ENCODE measurements at regions not wholly inside any gene's neighbourhood (a gene's known extent, or its start where the extent isn't known, plus 50 kb on each side); places are given as distances from the start of the nearest gene placed in this dataset.

DNA sequence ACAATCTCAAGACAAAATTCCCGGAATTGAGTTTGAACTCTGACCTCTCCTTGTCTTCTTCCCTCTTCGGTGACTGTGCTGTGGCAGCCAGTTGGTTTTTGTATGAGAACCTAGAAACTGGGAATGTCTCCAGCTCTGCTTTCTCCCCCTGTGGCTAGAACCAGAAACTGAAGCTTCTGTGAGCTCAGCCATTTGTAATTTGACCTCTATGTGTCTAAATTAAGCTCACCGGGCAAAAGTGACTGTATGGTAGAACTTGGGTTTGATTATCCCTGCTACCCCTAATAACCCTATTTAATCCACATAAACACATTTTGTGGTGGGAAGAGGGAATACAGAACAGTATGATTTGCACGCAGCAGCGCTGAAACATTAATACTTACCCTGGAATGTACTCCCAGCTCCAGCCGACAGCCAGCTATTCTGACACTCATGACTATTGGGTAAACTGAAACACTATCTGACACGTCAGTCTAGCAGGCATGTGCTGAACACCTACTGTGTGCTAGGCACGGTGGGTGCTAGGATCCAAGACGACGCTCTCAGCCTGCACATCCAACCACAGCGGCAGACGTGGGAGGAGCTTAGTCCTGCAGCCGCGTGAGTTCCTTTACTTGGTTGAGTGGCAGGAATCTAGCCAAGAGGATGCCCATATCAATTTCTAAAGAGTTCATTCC lies 324.8 kb downstream of the SFMBT2 start:
- no peak overlapping the region for H3K4me2 ChIP-seq (ENCODE audit: insufficient read depth, low read length, poor library complexity, severe bottlenecking)
- no peak overlapping the region for H2BK12ac ChIP-seq (ENCODE audit: low read length)
- no peak overlapping the region for H2AK5ac ChIP-seq (ENCODE audit: low read depth, low read length)
- H3K27me3 ChIP-seq (ENCODE audit: control insufficient read depth in 3 of 3, insufficient read depth in 3 of 3, low read depth in 1 of 3, low read length in 3 of 3): no peaks in the 10 kb centered on the region
- peak overlapping the region; percentile 56 for H3K18ac ChIP-seq (ENCODE audit: low read length)
- H4K91ac ChIP-seq (ENCODE audit: low read depth, low read length, poor library complexity): no peak overlapping the region
- no peak overlapping the region for H2BK120ac ChIP-seq (ENCODE audit: low read depth, low read length)
- H2BK15ac ChIP-seq (ENCODE audit: low read length): no peak overlapping the region
- H2AFZ ChIP-seq (ENCODE audit: low read length): peak overlapping the region; percentile 76
- no peak overlapping the region for H2BK5ac ChIP-seq (ENCODE audit: low read length)
- H3K9me3 ChIP-seq (replicated peaks in 1 of 2; ENCODE audit: control insufficient read depth in 2 of 2, insufficient read depth in 1 of 2, low read depth in 1 of 2, low read length in 2 of 2): no peaks in the 10 kb centered on the region
- no peak overlapping the region for H3K27ac ChIP-seq (replicated peaks; ENCODE audit: low read length)
- no peaks in the 10 kb centered on the region for H3K79me1 ChIP-seq (ENCODE audit: low read depth, low read length)
- H3K4me3 ChIP-seq (ENCODE audit: low read length in 2 of 2): peak overlapping the region in 1 of 2 donors; percentile 39
- H3K4ac ChIP-seq (ENCODE audit: low read length): no peak overlapping the region
- H3K4me1 ChIP-seq (ENCODE audit: control insufficient read depth in 2 of 2, insufficient read depth in 1 of 2, low read depth in 1 of 2, low read length in 2 of 2): peaks cover 19 to 22% of the 10 kb centered on the region in 2 donors
- WGBS, 2 donors (ENCODE audit: extremely low coverage in 2 of 2, insufficient read length in 2 of 2, insufficient replicate concordance in 1 of 2): no CpG with 5 or more reads among the region's 14 CpGs
- peak overlapping the region; percentile 25 for H4K8ac ChIP-seq (ENCODE audit: low read depth, low read length)
- no peaks in the 10 kb centered on the region for H3K36me3 ChIP-seq (replicated peaks in 1 of 2; ENCODE audit: control insufficient read depth in 2 of 2, insufficient read depth in 2 of 2, low read length in 2 of 2)
- no peak overlapping the region for H3K14ac ChIP-seq (ENCODE audit: low read length)
- H3K9ac ChIP-seq (ENCODE audit: low read depth, low read length, poor library complexity): no peak overlapping the region
- DNase-seq (ENCODE audit: low spot score): no peak
- peak overlapping the region; percentile 76 for H3K23ac ChIP-seq (ENCODE audit: low read depth, low read length, poor library complexity)

- no peaks in the 10 kb centered on the region for H3K36me3 ChIP-seq (replicated peaks in 1 of 2; ENCODE audit: control insufficient read depth in 2 of 2, insufficient read depth in 2 of 2, low read length in 2 of 2)
- no peak overlapping the region for H4K8ac ChIP-seq (ENCODE audit: low read depth, low read length)
- no peak overlapping the region for H2BK15ac ChIP-seq (ENCODE audit: low read length)
- no peak overlapping the region for H3K27ac ChIP-seq (replicated peaks; ENCODE audit: low read length)
- peak overlapping the region; percentile 76 for H2AFZ ChIP-seq (ENCODE audit: low read length)
- no peak overlapping the region for H3K23ac ChIP-seq (ENCODE audit: low read depth, low read length, poor library complexity)
- no peak overlapping the region for H2BK120ac ChIP-seq (ENCODE audit: low read depth, low read length)
- H4K91ac ChIP-seq (ENCODE audit: low read depth, low read length, poor library complexity): no peak overlapping the region
- peak overlapping the region in 1 of 2 donors; percentile 39 for H3K4me3 ChIP-seq (ENCODE audit: low read length in 2 of 2)
- H3K79me1 ChIP-seq (ENCODE audit: low read depth, low read length): no peaks in the 10 kb centered on the region
- H2BK5ac ChIP-seq (ENCODE audit: low read length): no peak overlapping the region
- no peaks in the 10 kb centered on the region for H3K27me3 ChIP-seq (ENCODE audit: control insufficient read depth in 3 of 3, insufficient read depth in 3 of 3, low read depth in 1 of 3, low read length in 3 of 3)
- H3K9ac ChIP-seq (ENCODE audit: low read depth, low read length, poor library complexity): no peak overlapping the region
- H3K4ac ChIP-seq (ENCODE audit: low read length): no peak overlapping the region
- no peak overlapping the region for H3K14ac ChIP-seq (ENCODE audit: low read length)
- no peaks in the 10 kb centered on the region for H3K9me3 ChIP-seq (replicated peaks in 1 of 2; ENCODE audit: control insufficient read depth in 2 of 2, insufficient read depth in 1 of 2, low read depth in 1 of 2, low read length in 2 of 2)
- H2BK12ac ChIP-seq (ENCODE audit: low read length): no peak overlapping the region
- no peak for DNase-seq (ENCODE audit: low spot score)
- peaks cover 19 to 22% of the 10 kb centered on the region in 2 donors for H3K4me1 ChIP-seq (ENCODE audit: control insufficient read depth in 2 of 2, insufficient read depth in 1 of 2, low read depth in 1 of 2, low read length in 2 of 2)
- H3K4me2 ChIP-seq (ENCODE audit: insufficient read depth, low read length, poor library complexity, severe bottlenecking): no peak overlapping the region
- H2AK5ac ChIP-seq (ENCODE audit: low read depth, low read length): no peak overlapping the region
- no CpG with 5 or more reads among the region's 10 CpGs for WGBS, 2 donors (ENCODE audit: extremely low coverage in 2 of 2, insufficient read length in 2 of 2, insufficient replicate concordance in 1 of 2)
- no peak overlapping the region for H3K18ac ChIP-seq (ENCODE audit: low read length)
Measured at GRCh38 chr10:7085147-7085912, 325.5 kb downstream of the SFMBT2 start.

DNA sequence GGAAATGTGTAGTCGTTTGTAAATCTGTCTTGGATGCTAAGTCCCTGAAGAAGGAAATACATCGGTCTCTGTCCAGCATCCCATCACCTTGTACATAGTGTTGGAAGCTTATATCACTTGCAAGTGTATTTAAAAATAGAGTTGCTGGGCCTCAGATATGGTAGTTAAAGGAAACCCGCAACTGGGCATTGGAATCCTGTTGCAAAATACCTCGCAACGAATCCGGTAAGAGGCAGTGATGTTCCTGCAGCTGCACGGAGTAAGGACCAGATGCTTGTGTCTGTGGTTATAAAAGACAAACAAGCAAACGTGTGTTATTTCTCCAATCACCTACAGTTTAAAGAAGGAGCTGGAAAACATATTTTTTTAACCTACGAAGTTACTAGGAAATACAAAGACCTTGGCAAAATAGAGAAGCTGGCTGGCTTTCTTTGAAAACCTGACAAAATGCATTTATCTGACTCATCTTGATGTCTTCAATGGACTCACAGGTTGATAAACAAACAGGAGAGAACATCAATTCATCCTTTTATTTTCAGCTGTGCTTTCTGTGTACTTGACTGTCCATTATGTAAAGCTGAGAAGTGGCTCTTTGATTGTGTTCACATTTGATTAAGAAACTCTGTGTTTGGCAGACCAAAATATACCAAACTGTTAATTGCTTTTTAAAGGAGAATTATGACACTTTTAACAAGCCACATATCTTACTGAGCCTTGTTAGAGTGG lies 326.4 kb downstream of the SFMBT2 start:
- Histone ChIP-seq H2BK120ac (ENCODE audit: low read depth, low read length) (no peak overlapping the region), H3K14ac (ENCODE audit: low read length) (no peak overlapping the region), H3K4me2 (ENCODE audit: insufficient read depth, low read length, poor library complexity, severe bottlenecking) (no peak overlapping the region), H3K9me3 (replicated peaks in 1 of 2; ENCODE audit: control insufficient read depth in 2 of 2, insufficient read depth in 1 of 2, low read depth in 1 of 2, low read length in 2 of 2) (no peaks in the 10 kb centered on the region), H3K36me3 (replicated peaks in 1 of 2; ENCODE audit: control insufficient read depth in 2 of 2, insufficient read depth in 2 of 2, low read length in 2 of 2) (no peaks in the 10 kb centered on the region), H3K27ac (replicated peaks; ENCODE audit: low read length) (no peak overlapping the region), H2AFZ (ENCODE audit: low read length) (peak overlapping the region; percentile 31), H3K23ac (ENCODE audit: low read depth, low read length, poor library complexity) (no peak overlapping the region), H4K91ac (ENCODE audit: low read depth, low read length, poor library complexity) (no peak overlapping the region), H4K8ac (ENCODE audit: low read depth, low read length) (no peak overlapping the region), H3K4me1 (ENCODE audit: control insufficient read depth in 2 of 2, insufficient read depth in 1 of 2, low read depth in 1 of 2, low read length in 2 of 2) (peaks cover 19 to 22% of the 10 kb centered on the region in 2 donors), H2BK15ac (ENCODE audit: low read length) (no peak overlapping the region), H2BK12ac (ENCODE audit: low read length) (no peak overlapping the region), H3K4me3 (ENCODE audit: low read length in 2 of 2) (no peak overlapping the region), H3K18ac (ENCODE audit: low read length) (no peak overlapping the region), H2AK5ac (ENCODE audit: low read depth, low read length) (no peak overlapping the region), H3K27me3 (ENCODE audit: control insufficient read depth in 3 of 3, insufficient read depth in 3 of 3, low read depth in 1 of 3, low read length in 3 of 3) (no peaks in the 10 kb centered on the region), H3K4ac (ENCODE audit: low read length) (no peak overlapping the region), H2BK5ac (ENCODE audit: low read length) (no peak overlapping the region), H3K79me1 (ENCODE audit: low read depth, low read length) (no peaks in the 10 kb centered on the region), H3K9ac (ENCODE audit: low read depth, low read length, poor library complexity) (no peak overlapping the region)
- WGBS, 2 donors (ENCODE audit: extremely low coverage in 2 of 2, insufficient read length in 2 of 2, insufficient replicate concordance in 1 of 2): no CpG with 5 or more reads among the region's 9 CpGs
- no peak for DNase-seq (ENCODE audit: low spot score)

GRCh38 chr10:7082967-7083366 lies 327.9 kb downstream of the SFMBT2 start:
- H2AFZ ChIP-seq (ENCODE audit: low read length): no peak overlapping the region
- H4K8ac ChIP-seq (ENCODE audit: low read depth, low read length): no peak overlapping the region
- H3K4me3 ChIP-seq (ENCODE audit: low read length in 2 of 2): no peak overlapping the region
- H3K27ac ChIP-seq (replicated peaks; ENCODE audit: low read length): peak overlapping the region; percentile 31
- no peak for DNase-seq (ENCODE audit: low spot score)
- no peak overlapping the region for H3K4me2 ChIP-seq (ENCODE audit: insufficient read depth, low read length, poor library complexity, severe bottlenecking)
- no peak overlapping the region for H3K4ac ChIP-seq (ENCODE audit: low read length)
- peaks cover 19 to 22% of the 10 kb centered on the region in 2 donors for H3K4me1 ChIP-seq (ENCODE audit: control insufficient read depth in 2 of 2, insufficient read depth in 1 of 2, low read depth in 1 of 2, low read length in 2 of 2)
- H3K18ac ChIP-seq (ENCODE audit: low read length): no peak overlapping the region
- no peak overlapping the region for H2BK120ac ChIP-seq (ENCODE audit: low read depth, low read length)
- no peak overlapping the region for H2BK5ac ChIP-seq (ENCODE audit: low read length)
- H3K14ac ChIP-seq (ENCODE audit: low read length): no peak overlapping the region
- WGBS, 2 donors (ENCODE audit: extremely low coverage in 2 of 2, insufficient read length in 2 of 2, insufficient replicate concordance in 1 of 2): no CpG with 5 or more reads among the region's 4 CpGs
- no peak overlapping the region for H4K91ac ChIP-seq (ENCODE audit: low read depth, low read length, poor library complexity)
- no peaks in the 10 kb centered on the region for H3K9me3 ChIP-seq (replicated peaks in 1 of 2; ENCODE audit: control insufficient read depth in 2 of 2, insufficient read depth in 1 of 2, low read depth in 1 of 2, low read length in 2 of 2)
- H3K9ac ChIP-seq (ENCODE audit: low read depth, low read length, poor library complexity): no peak overlapping the region
- H2BK15ac ChIP-seq (ENCODE audit: low read length): no peak overlapping the region
- H3K36me3 ChIP-seq (replicated peaks in 1 of 2; ENCODE audit: control insufficient read depth in 2 of 2, insufficient read depth in 2 of 2, low read length in 2 of 2): no peaks in the 10 kb centered on the region
- no peaks in the 10 kb centered on the region for H3K27me3 ChIP-seq (ENCODE audit: control insufficient read depth in 3 of 3, insufficient read depth in 3 of 3, low read depth in 1 of 3, low read length in 3 of 3)
- H3K79me1 ChIP-seq (ENCODE audit: low read depth, low read length): no peaks in the 10 kb centered on the region
- no peak overlapping the region for H2AK5ac ChIP-seq (ENCODE audit: low read depth, low read length)
- H2BK12ac ChIP-seq (ENCODE audit: low read length): no peak overlapping the region
- H3K23ac ChIP-seq (ENCODE audit: low read depth, low read length, poor library complexity): no peak overlapping the region

Data from neuronal stem cell (in vitro differentiated cells).